HG02759 (cell line): ENCODE measurements at regions not wholly inside any gene's neighbourhood (a gene's known extent, or its start where the extent isn't known, plus 50 kb on each side); places are given as distances from the start of the nearest gene placed in this dataset.
"Not testable (repeated sequence)": the region's sequence is repeated elsewhere in the genome, so short reads cannot be mapped to it uniquely, and the experiment has no call there.

Experiments used
- ATAC-seq: cut with Tn5 transposase; IDR thresholded peaks from one replicate; pipeline ENCODE4 v1.9.1; 2021; ENCODE audit warnings: mild to moderate bottlenecking, moderate library complexity; ENCODE audit not compliant: unreplicated experiment

- no peak for ATAC-seq
These were observed 351.4 kb upstream of the NPVF start for GRCh38 chr7:25579778-25580075.

- ATAC-seq: no peak
These were observed 351.9 kb upstream of the NPVF start for GRCh38 chr7:25580141-25580540.

- ATAC-seq: no peak
These were observed 355.3 kb upstream of the NPVF start for GRCh38 chr7:25583621-25584020.

- ATAC-seq: no peak
These were observed 356.0 kb upstream of the NPVF start for GRCh38 chr7:25584112-25584938.

- no peak for ATAC-seq
These were observed 358.2 kb upstream of the NPVF start for GRCh38 chr7:25586513-25586912.

GRCh38 chr7:25594122-25594521 lies 365.8 kb upstream of the NPVF start:
- no peak for ATAC-seq

GRCh38 chr7:25594728-25595127 lies 366.4 kb upstream of the NPVF start:
- ATAC-seq: no peak

- no peak for ATAC-seq
These were observed 367.7 kb upstream of the NPVF start for GRCh38 chr7:25595996-25596395.

- no peak for ATAC-seq
These were observed 368.2 kb upstream of the NPVF start for GRCh38 chr7:25596443-25596842.

- no peak for ATAC-seq
These were observed 369.7 kb upstream of the NPVF start for GRCh38 chr7:25597946-25598345.

GRCh38 chr7:25598765-25599164 lies 370.5 kb upstream of the NPVF start:
- no peak for ATAC-seq

GRCh38 chr7:25600262-25600920 lies 372.1 kb upstream of the NPVF start:
- ATAC-seq: no peak

GRCh38 chr7:25602730-25603426 lies 374.6 kb upstream of the NPVF start:
- ATAC-seq: not testable (repeated sequence)

GRCh38 chr7:25603427-25603740 lies 375.1 kb upstream of the NPVF start:
- not testable (repeated sequence) for ATAC-seq

- no peak for ATAC-seq
These were observed 382.9 kb upstream of the NPVF start for GRCh38 chr7:25611196-25611595.

GRCh38 chr7:25613912-25614311 lies 385.6 kb upstream of the NPVF start:
- ATAC-seq: no peak

- no peak for ATAC-seq
These were observed 386.1 kb upstream of the NPVF start for GRCh38 chr7:25614415-25614814.

- no peak for ATAC-seq
These were observed 386.7 kb upstream of the NPVF start for GRCh38 chr7:25615003-25615402.

- ATAC-seq: no peak
These were observed 387.3 kb upstream of the NPVF start for GRCh38 chr7:25615593-25615992.

- ATAC-seq: no peak
These were observed 388.9 kb upstream of the NPVF start for GRCh38 chr7:25617214-25617613.

- ATAC-seq: no peak
These were observed 389.4 kb upstream of the NPVF start for GRCh38 chr7:25617673-25618072.

GRCh38 chr7:25619381-25619780 lies 391.1 kb upstream of the NPVF start:
- ATAC-seq: no peak
